Lower leg skin (tissue), 3 donors: ENCODE measurements at regions not wholly inside any gene's neighbourhood (a gene's known extent, or its start where the extent isn't known, plus 50 kb on each side); places are given as distances from the start of the nearest gene placed in this dataset.
"Not testable (repeated sequence)": the region's sequence is repeated elsewhere in the genome, so short reads cannot be mapped to it uniquely, and the experiment has no call there.

Experiments used
- POLR2A ChIP-seq, 2 donors: fragments of 450-650 bp; IDR thresholded peaks; one replicate each; pipeline ENCODE4 v1.6.1; 2016 to 2017; ENCODE audit warnings: antibody characterized with exemption in 2 of 2, mild to moderate bottlenecking in 1 of 2, moderate library complexity in 1 of 2
- TF ChIP-seq, protein P1 (sequence below), 3 donors: fragments of 450-650 bp; IDR thresholded peaks; one replicate each; pipeline ENCODE4 v1.5.1; 2016; ENCODE audit warnings: antibody characterized with exemption in 3 of 3, mild to moderate bottlenecking in 3 of 3, moderate library complexity in 2 of 3

DNA sequence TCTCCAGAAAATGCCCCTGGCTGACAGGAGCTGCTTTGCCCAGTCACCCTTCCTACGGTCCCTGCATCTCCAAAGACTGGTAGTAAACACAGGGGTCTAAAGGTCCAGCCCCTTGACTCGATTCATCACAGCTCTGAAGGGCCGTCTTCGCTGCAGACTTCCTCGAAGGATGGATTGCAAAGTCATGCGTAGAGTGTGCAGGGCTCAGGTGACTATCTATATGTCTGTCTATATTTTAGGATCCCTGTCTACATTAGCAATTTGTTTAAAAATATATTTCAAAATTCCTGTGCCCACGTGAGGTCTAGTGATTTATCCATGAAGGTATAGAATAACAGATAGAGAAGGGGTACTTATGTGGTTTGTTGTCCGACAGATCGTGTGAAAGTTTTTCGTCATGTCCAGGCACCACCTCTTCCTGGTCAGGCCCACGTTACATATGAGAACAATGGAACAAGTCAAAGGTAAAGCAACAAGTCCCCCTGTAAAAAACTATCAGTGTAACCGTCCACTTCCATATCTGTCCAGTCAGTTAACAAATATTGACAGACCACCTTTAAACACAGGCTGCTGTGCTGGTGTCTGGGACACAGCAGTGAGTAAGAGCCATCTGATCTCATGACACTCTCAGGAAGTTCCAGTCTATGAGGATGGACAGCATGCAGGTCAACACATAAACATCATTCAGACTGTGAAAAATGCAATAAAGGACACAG lies 127.7 kb upstream of the SULF2 start:
- TF ChIP-seq, protein P1, sequence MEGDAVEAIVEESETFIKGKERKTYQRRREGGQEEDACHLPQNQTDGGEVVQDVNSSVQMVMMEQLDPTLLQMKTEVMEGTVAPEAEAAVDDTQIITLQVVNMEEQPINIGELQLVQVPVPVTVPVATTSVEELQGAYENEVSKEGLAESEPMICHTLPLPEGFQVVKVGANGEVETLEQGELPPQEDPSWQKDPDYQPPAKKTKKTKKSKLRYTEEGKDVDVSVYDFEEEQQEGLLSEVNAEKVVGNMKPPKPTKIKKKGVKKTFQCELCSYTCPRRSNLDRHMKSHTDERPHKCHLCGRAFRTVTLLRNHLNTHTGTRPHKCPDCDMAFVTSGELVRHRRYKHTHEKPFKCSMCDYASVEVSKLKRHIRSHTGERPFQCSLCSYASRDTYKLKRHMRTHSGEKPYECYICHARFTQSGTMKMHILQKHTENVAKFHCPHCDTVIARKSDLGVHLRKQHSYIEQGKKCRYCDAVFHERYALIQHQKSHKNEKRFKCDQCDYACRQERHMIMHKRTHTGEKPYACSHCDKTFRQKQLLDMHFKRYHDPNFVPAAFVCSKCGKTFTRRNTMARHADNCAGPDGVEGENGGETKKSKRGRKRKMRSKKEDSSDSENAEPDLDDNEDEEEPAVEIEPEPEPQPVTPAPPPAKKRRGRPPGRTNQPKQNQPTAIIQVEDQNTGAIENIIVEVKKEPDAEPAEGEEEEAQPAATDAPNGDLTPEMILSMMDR (IDR thresholded peaks at IDR 0.05) = peak in 1 of 3 donors; percentile 81
- TF ChIP-seq POLR2A (IDR thresholded peaks at IDR 0.05) = not testable (repeated sequence)
